Dermis microvascular lymphatic vessel endothelial cell (primary cell): ENCODE measurements at regions not wholly inside any gene's neighbourhood (a gene's known extent, or its start where the extent isn't known, plus 50 kb on each side); places are given as distances from the start of the nearest gene placed in this dataset.
"Not testable (repeated sequence)": the region's sequence is repeated elsewhere in the genome, so short reads cannot be mapped to it uniquely, and the experiment has no call there.

Source experiments
- DNase-seq, 2 donors: peaks; one replicate each; pipeline versions ENCODE4 v3.0.0 to v3.0.0-alpha.2; 2010; ENCODE audit warnings: low read depth in 2 of 2

GRCh38 chr1:244318512-244318911 lies 133.2 kb downstream of the ADSS2 start:
- DNase-seq: no peak

GRCh38 chr1:244319283-244320132 lies 132.2 kb downstream of the ADSS2 start:
- DNase-seq: peak in 1 of 2 donors; percentile 52

- no peak for DNase-seq
Measured at GRCh38 chr1:244322181-244322580, 129.5 kb downstream of the ADSS2 start.

DNA sequence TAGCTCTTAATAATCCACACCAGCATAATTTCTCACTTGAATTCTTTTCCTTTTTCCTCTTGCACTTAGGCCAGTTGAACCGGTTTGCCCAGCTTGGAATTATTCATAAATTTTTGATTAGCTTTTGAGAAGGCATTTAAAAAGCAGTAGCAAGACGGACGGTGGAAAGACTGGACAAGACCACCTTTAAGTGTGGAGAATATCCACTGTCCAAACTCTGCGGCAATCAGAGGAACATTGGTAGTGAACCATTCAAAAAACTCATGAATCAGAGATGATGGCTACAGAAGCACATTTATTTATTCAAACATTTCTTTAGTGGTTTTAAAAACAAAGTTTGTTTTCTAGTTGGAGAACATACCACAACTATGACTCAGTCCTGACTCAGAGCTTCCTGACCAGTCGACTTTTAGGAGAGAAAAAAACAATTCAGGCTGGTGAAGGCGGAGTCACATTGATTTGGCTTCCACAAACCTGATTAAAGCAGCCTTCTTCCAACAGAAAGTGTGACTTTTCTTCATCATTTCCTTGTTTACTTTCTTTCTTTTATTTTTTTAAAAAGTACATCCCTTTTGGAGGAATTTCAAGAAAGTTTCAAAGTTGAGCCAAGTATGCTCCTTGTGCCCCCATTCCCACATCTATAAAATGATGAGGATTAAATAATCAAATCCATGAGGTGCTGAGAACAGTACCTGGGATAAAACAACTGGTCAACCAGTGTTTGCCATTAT lies 128.8 kb downstream of the ADSS2 start:
- peak; percentile 92 to 100 for DNase-seq

DNA sequence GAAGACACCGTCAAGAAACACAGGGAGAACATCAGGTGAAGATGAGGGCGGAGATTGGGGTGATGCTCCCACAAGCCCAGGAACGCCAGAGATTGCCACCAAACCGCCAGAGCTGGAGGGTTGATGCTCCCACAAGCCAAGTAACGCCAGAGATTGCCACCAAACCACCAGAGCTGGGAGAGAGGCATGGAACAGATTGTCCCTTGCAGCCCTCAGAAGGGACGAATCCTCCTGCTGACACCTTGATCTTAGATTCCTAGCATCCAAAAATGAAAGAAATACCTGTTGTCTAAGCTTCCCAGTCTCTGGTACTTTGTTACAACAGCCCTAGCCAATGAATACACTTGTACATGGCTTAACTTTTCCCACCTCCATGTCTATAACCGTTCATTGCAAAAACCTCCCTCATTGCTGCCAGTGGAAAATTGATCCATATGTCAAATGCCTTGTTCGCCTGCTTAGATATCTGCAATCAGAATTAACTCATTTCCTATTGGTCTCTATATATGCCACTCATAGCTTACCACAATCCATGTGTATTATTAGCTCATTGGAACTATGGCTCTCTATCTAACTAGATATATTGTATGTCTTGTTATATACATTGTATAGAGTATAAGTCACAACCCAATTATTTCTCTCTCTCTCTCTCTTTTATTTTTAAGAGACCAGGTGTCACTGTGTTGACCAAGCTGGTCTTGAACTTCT lies 127.4 kb downstream of the ADSS2 start:
- DNase-seq: no peak

DNA sequence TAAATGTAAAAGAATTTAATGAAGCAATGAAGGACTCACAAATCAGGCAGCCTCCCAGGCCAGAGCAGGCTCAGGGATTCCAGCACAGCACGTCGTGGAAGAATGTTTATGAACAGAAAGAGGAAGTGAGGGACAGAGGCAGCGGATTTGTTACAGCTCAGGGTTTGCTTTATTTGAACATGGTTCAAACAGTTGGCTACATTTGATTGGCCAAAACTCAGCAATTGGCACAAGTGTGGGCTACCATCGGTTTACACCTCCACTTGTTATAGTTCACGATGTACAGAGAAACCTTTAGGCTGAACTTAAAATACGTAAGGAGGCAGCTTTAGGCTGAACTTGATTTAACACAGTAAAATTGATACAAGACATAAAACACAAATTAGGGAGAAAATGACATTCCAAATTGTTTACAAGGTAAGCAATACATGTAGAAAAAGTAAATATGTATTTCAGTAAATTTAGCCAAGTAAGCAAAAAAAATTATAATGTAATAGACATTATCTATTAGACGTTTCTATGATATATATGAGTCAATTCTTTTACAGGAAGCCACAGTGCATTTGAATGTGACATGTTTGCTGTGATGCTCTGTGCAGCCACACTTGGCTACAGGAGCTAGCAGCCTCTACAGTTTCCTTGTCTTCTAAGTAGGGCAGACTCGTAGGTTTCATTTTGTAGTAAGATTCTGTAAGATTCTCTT lies 126.5 kb downstream of the ADSS2 start:
- peak; percentile 34 to 81 for DNase-seq

- no peak for DNase-seq
Measured at GRCh38 chr1:244326757-244327156, 125.0 kb downstream of the ADSS2 start.

DNA sequence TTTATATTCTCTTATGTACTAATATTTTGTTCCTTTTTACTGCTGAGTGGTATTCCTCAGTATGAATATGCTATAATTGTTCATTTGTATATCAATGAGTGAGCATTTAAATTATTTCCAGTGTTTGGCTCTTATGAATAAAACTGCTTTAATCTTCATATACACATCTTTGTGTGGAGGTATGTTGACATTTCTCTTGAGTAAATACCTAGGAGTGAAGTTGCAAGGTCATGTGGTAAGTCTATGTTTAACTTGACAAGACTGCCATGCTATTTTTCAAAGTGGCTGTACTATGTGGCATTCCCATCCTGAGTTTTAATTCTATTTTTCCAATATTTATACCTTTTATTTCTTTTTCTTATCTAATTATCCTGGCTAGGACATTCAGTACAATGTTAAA lies 124.2 kb downstream of the ADSS2 start:
- DNase-seq: no peak

DNA sequence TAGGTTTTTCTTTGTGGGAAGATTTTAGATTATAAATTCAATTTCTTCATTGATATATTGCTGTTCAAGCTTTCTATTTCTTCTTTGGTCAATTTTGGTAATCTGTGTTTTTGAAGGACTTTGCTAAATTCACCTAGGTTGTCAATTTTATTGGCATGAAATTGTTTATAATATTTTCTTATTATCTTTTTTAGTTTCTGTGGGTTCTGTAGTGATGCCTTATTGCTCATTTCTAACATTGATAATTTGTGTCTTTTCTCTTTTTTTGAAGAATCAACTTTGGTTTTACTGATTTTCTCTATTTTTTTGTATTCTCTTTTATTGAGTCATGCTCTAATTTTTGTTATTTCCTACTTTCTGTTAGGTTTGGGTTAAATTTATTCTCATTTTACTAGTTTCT lies 123.2 kb downstream of the ADSS2 start:
- no peak for DNase-seq

DNA sequence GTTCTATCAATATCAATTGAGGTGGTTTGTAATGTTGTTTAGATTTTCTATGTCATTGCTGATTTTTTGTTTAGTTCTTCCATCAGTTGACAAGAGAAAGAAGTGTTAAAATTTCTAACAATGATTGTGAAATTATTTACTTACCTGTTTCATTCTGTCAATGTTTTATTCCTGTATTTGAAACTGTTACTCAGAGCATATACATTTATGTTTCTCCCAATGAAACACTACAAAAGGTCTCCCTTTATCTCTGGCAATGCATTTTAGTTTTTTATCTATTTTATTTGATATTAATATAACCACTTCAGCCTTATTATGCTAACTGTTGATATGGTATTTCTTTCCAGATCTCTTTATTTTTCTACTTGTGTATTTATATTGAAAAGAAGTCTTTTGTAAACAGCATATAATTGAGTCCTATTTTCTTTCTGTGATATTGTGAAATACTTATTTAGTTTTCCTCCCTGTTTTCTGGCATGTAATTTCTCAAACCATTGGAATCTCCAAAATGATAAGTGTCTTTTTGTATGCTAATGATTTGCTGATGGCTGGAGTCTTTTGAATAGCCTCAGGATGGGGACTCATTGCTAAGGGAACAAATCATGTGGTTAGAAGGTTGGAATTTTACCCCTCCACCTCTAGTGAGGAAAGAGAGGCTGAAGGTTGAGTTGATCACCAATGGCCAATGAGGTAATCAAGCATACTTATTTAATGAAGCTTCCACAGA lies 122.0 kb downstream of the ADSS2 start:
- DNase-seq: no peak

DNA sequence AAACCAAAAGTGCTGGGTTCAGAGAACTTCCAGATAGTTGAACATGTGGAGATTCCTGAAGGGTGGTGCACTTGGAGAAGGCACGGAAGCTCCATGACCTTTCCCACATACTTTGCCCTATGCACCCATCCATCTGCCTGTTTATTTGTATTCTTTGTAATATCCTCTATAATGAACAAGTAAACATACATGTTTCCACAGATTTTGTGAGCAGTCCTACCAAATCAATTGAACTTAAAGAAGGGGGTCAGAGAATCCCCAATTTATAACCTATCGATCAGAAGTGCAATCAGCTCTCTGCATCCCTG lies 121.4 kb downstream of the ADSS2 start:
- no peak for DNase-seq

DNA sequence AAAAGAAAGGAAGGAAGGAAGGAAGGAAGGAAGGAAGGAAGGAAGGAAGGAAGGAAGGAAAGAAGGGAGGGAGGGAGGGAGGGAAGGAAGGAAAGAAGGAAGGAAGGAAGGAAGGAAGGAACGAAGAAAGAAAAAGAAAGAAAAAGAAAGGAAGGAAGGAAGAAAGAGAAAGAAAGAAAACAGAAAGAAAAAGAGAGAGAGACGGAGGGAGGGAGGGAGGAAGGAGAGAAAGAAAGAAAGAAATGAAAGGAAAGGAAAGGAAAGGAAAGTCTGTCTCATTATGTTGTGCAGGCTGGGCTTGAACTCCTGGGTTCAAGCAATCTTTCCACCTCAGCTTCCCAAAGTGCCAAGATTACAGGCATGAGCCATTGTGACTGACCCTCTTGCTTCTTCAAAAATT lies 118.9 kb downstream of the ADSS2 start:
- not testable (repeated sequence) for DNase-seq

DNA sequence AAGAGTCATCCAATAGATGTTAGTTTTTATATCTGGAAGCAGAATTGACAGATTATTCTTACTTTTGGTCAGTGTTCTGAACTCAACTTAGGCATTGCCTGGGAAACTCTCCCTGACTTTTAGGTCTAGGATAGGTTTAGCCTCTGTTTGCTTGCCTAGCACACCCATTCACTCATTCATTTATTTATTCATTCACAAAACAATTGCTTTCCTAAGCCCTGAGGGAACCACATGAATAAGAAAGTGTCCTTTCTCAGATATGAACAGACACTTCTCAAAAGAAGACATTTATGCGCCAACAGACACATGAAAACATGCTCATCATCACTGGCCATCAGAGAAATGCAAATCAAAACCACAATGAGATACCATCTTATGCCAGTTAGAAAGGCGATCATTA lies 117.4 kb downstream of the ADSS2 start:
- DNase-seq: not testable (repeated sequence)

DNA sequence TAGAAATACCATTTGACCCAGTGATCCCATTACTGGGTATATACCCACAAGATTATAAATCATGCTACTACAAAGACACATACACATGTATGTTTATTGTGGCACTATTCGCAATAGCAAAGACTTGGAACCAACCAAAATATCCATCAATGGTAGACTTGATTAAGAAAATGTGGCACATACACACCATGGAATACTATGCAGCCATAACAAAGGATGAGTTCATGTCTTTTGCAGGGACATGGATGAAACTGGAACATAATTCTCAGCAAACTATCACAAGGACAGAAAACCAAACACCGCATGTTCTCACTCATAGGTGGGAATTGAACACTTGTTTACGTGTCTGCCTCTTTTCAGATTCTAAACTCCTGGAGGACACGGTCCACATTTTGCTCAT lies 116.9 kb downstream of the ADSS2 start:
- DNase-seq: not testable (repeated sequence)

DNA sequence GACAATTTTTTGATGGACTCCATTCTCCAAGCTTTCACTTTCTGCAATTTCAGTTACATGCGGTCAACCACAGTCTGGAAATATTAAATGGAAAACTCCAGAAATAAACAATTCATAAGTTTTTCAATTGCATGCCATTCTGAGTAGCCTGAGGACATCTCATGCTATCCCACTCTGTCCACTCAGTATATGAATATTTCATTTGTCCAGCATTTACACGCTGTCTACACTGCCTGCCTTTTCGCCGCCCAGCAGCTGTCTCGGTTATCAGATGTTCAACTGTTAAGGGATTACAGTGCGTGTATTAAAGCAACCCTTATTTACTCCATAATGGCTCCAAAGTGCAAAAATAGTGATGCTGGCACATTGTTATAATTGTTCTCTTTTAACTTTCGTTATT lies 116.3 kb downstream of the ADSS2 start:
- no peak for DNase-seq

GRCh38 chr1:244336232-244336899 lies 115.3 kb downstream of the ADSS2 start:
- no peak for DNase-seq

GRCh38 chr1:244337839-244338238 lies 113.9 kb downstream of the ADSS2 start:
- no peak for DNase-seq

DNA sequence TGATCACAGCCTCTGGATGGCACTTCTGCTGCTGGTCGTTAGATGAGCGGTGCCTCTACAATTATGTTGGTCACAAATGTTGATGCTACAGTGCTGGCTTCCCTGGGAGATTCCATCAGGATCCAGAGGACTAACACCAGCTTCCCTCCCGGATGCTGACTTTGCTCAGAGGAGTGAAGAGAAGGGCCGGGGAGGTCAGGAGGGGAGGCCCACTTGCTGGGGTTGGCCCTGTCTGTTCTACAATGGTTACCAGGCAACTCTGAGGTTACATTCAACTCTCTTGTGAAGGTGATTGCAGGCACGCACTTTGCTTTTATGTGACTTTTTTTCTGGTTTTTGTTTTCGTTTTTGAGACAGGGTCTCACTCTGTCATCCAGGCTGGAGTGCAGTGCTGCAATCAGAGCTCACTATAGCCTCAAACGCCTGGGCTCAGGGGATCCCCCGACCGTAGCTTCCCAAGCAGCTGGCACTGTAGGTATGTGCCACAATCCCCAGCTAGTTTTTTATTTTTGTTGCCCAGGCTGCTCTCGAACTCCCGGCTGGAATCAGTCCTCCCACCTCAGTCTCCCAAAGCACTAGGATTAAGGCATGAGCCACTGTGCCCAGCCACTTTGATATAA lies 112.5 kb downstream of the ADSS2 start:
- no peak for DNase-seq

DNA sequence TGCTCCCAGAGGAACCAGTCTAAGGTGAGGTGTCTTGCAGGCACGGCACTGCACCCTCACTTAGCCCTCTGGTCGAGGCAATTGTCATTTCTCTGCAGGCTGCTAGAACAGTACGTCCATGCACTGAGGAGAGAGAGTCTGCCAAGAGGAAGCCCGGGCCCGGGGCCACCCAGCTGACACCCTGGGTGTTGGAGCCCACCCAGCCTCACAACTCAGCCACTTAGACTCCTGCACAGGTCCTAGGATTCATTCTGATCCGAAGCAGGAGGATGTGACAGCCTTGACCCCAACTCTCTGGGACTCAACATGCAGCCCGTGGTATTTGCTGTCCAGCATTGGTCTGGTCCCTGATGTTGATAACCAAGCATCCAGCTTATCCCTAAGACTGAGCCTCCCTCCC lies 111.9 kb downstream of the ADSS2 start:
- DNase-seq: no peak

DNA sequence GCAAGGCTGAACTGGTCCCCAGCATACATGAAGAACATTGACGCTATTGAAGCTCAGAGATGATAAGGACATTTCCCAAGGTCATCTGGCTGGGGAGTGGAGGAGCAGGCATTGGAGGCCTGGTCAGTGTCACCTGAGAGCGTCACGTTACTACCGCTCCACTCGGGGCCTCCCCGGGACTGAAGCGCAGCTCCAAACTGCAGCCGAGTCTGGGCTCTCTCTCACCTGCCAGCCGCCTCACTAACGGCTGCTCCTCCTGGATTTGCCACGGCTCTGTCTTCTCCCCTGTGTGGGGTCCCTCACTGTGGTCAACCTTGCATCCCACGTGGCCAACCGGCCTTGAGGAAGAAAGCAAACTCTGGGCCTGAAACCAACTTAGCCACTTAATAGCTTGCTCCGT lies 111.3 kb downstream of the ADSS2 start:
- no peak for DNase-seq
